EL (cell line): ENCODE measurements at regions not wholly inside any gene's neighbourhood (a gene's known extent, or its start where the extent isn't known, plus 50 kb on each side); places are given as distances from the start of the nearest gene placed in this dataset.

Experiments used
- DNase-seq: peaks from one replicate; pipeline ENCODE4 v3.0.0-alpha.2; 2016

- no peak for DNase-seq
These were observed 186.9 kb upstream of the CD180 start for GRCh38 chr5:67383451-67383850.

- DNase-seq = no peak
These were observed 184.8 kb upstream of the CD180 start for GRCh38 chr5:67381236-67381880.

GRCh38 chr5:67380431-67380830 lies 183.8 kb upstream of the CD180 start:
- DNase-seq = no peak

GRCh38 chr5:67379753-67380152 lies 183.2 kb upstream of the CD180 start:
- DNase-seq = no peak

- no peak for DNase-seq
These were observed 181.7 kb upstream of the CD180 start for GRCh38 chr5:67378256-67378655.

- no peak for DNase-seq
These were observed 181.0 kb upstream of the CD180 start for GRCh38 chr5:67377631-67378030.

GRCh38 chr5:67375606-67376005 lies 179.0 kb upstream of the CD180 start:
- no peak for DNase-seq

GRCh38 chr5:67374378-67374777 lies 177.8 kb upstream of the CD180 start:
- DNase-seq = no peak

- no peak for DNase-seq
These were observed 176.9 kb upstream of the CD180 start for GRCh38 chr5:67373518-67373917.

GRCh38 chr5:67372887-67373286 lies 176.3 kb upstream of the CD180 start:
- no peak for DNase-seq

GRCh38 chr5:67371924-67372323 lies 175.3 kb upstream of the CD180 start:
- DNase-seq = no peak

GRCh38 chr5:67366691-67367395 lies 170.2 kb upstream of the CD180 start:
- no peak for DNase-seq

- no peak for DNase-seq
These were observed 169.7 kb upstream of the CD180 start for GRCh38 chr5:67366276-67366675.

- no peak for DNase-seq
These were observed 167.9 kb upstream of the CD180 start for GRCh38 chr5:67364381-67364970.

GRCh38 chr5:67363963-67364362 lies 167.4 kb upstream of the CD180 start:
- no peak for DNase-seq

GRCh38 chr5:67363180-67363709 lies 166.6 kb upstream of the CD180 start:
- DNase-seq = no peak

- DNase-seq = no peak
These were observed 165.5 kb upstream of the CD180 start for GRCh38 chr5:67361932-67362729.

GRCh38 chr5:67360047-67360446 lies 163.4 kb upstream of the CD180 start:
- DNase-seq = no peak

GRCh38 chr5:67358186-67358585 lies 161.6 kb upstream of the CD180 start:
- no peak for DNase-seq

GRCh38 chr5:67355120-67355713 lies 158.6 kb upstream of the CD180 start:
- no peak for DNase-seq

- DNase-seq = no peak
These were observed 157.2 kb upstream of the CD180 start for GRCh38 chr5:67353500-67354450.
